Neuronal stem cell (in vitro differentiated cells): ENCODE measurements at regions not wholly inside any gene's neighbourhood (a gene's known extent, or its start where the extent isn't known, plus 50 kb on each side); places are given as distances from the start of the nearest gene placed in this dataset.
"Not testable (repeated sequence)": the region's sequence is repeated elsewhere in the genome, so short reads cannot be mapped to it uniquely, and the experiment has no call there.

ENCODE experiments used
- DNase-seq: peaks from one replicate; pipeline ENCODE4 v3.0.0-alpha.2; 2013; ENCODE audit warnings: low spot score
- H2AFZ ChIP-seq: one replicate; pipeline ENCODE4 v1.6.1; 2013; ENCODE audit warnings: mild to moderate bottlenecking, low read length, inconsistent platforms
- H2AK5ac ChIP-seq: 2 replicates; pipeline ENCODE4 v1.6.1; 2013; ENCODE audit warnings: low read depth, mild to moderate bottlenecking, inconsistent platforms, low read length, moderate library complexity, mixed read lengths
- H2BK120ac ChIP-seq: 2 replicates; pipeline ENCODE4 v1.6.1; 2013; ENCODE audit warnings: low read depth, mild to moderate bottlenecking, inconsistent platforms, low read length, moderate library complexity, mixed read lengths
- H2BK12ac ChIP-seq: one replicate; pipeline ENCODE4 v1.6.1; 2013; ENCODE audit warnings: low read length, inconsistent platforms
- H2BK15ac ChIP-seq: 2 replicates; pipeline ENCODE4 v1.6.1; 2013; ENCODE audit warnings: mild to moderate bottlenecking, low read length, inconsistent platforms, mixed read lengths
- H2BK5ac ChIP-seq: one replicate; pipeline ENCODE4 v1.6.1; 2013; ENCODE audit warnings: inconsistent platforms, mild to moderate bottlenecking, low read length, moderate library complexity
- H3K14ac ChIP-seq: one replicate; pipeline ENCODE4 v1.6.1; 2013; ENCODE audit warnings: low read length, inconsistent platforms
- H3K18ac ChIP-seq: 2 replicates; pipeline ENCODE4 v1.6.1; 2013; ENCODE audit warnings: low read length, inconsistent platforms
- H3K23ac ChIP-seq: 2 replicates; pipeline ENCODE4 v1.6.1; 2013; ENCODE audit warnings: low read depth, mild to moderate bottlenecking, mixed read lengths, low read length, inconsistent platforms; ENCODE audit not compliant: poor library complexity
- H3K27ac ChIP-seq: replicated peaks from 3 replicates; pipeline ENCODE4 v1.5.1; 2013; ENCODE audit warnings: low read length, inconsistent platforms
- H3K27me3 ChIP-seq, 3 experiments: 2 replicates each; pipeline ENCODE4 v1.6.1; 2013; ENCODE audit warnings: low read length in 3 of 3, mild to moderate bottlenecking in 2 of 3, inconsistent platforms in 1 of 3, low read depth in 1 of 3, mixed read lengths in 1 of 3, moderate library complexity in 1 of 3; ENCODE audit not compliant: control insufficient read depth in 3 of 3, insufficient read depth in 3 of 3
- H3K36me3 ChIP-seq, 2 donors: replicated peaks in 1 of 2; 2 replicates each; pipeline ENCODE4 v1.6.1; 2013; ENCODE audit warnings: low read length in 2 of 2; ENCODE audit not compliant: control insufficient read depth in 2 of 2, insufficient read depth in 2 of 2
- H3K4ac ChIP-seq: 2 replicates; pipeline ENCODE4 v1.6.1; 2013; ENCODE audit warnings: inconsistent platforms, mild to moderate bottlenecking, low read length, moderate library complexity
- H3K4me1 ChIP-seq, 2 donors: 1 replicate in 1 of 2; 2 replicates in 1 of 2; pipeline ENCODE4 v1.6.1; 2013; ENCODE audit warnings: low read length in 2 of 2, low read depth in 1 of 2; ENCODE audit not compliant: control insufficient read depth in 2 of 2, insufficient read depth in 1 of 2
- H3K4me2 ChIP-seq: one replicate; pipeline ENCODE4 v1.6.1; 2013; ENCODE audit warnings: mild to moderate bottlenecking, low read length, inconsistent platforms; ENCODE audit not compliant: insufficient read depth, poor library complexity, severe bottlenecking
- H3K4me3 ChIP-seq, 2 donors: 2 replicates each; pipeline ENCODE4 v1.5.1; 2013; ENCODE audit warnings: low read length in 2 of 2, mild to moderate bottlenecking in 2 of 2, inconsistent platforms in 1 of 2, moderate library complexity in 1 of 2
- H3K79me1 ChIP-seq: one replicate; pipeline ENCODE4 v1.6.1; 2013; ENCODE audit warnings: low read depth, mild to moderate bottlenecking, inconsistent platforms, low read length, moderate library complexity
- H3K9ac ChIP-seq: one replicate; pipeline ENCODE4 v1.6.1; 2013; ENCODE audit warnings: mild to moderate bottlenecking, low read depth, low read length, inconsistent platforms; ENCODE audit not compliant: poor library complexity
- H3K9me3 ChIP-seq, 2 donors: replicated peaks in 1 of 2; 2 replicates each; pipeline versions ENCODE3 to v1.6.1; 2013; ENCODE audit warnings: low read length in 2 of 2, mild to moderate bottlenecking in 2 of 2, inconsistent platforms in 1 of 2, low read depth in 1 of 2, mixed read lengths in 1 of 2, moderate library complexity in 1 of 2; ENCODE audit not compliant: control insufficient read depth in 2 of 2, insufficient read depth in 1 of 2
- H4K8ac ChIP-seq: one replicate; pipeline ENCODE4 v1.6.1; 2013; ENCODE audit warnings: low read depth, mild to moderate bottlenecking, inconsistent platforms, low read length, moderate library complexity
- H4K91ac ChIP-seq: one replicate; pipeline ENCODE4 v1.6.1; 2013; ENCODE audit warnings: low read length, low read depth, mild to moderate bottlenecking, inconsistent platforms; ENCODE audit not compliant: poor library complexity
- WGBS, 2 donors: extraction: QIAGEN DNeasy Blood & Tissue Kit; methylation state at CpG; one replicate each; pipeline ENCODE4 v1.1.7; 2013; ENCODE audit warnings: missing lambda C conversion rate in 2 of 2, mixed read lengths in 1 of 2; ENCODE audit not compliant: insufficient read length in 2 of 2, insufficient replicate concordance in 1 of 2; ENCODE audit errors: extremely low coverage in 2 of 2; 5-methylcytosine and 5-hydroxymethylcytosine counted together

DNA sequence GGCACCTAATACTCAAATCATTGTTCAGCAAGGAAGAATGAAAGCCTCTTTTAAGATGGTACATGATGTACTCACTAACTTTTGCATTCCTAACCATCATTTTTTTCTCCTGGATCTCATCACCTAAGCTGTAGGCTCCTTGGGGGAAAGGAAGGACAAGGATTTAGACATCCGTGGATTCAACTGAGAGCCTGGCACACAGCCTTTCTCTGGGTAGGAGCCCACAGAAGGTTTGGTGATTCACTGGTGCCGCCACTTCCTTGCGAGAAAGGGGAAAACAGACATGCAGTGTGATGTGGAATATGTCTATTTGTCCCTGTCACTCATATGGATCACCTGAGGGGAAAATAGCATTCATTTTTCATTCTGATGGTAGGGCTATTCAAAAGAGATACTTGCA, 147.3 kb downstream of the PCDH7 start:
- WGBS, 2 donors: no CpG with 5 or more reads among the region's 3 CpGs
- Histone ChIP-seq H2BK5ac (no peak overlapping the region), H3K14ac (no peak overlapping the region), H2AK5ac (no peak overlapping the region), H2BK12ac (no peak overlapping the region), H3K79me1 (no peaks in the 10 kb centered on the region), H2BK120ac (no peak overlapping the region), H2BK15ac (no peak overlapping the region), H2AFZ (no peak overlapping the region), H3K9me3 (no peaks in the 10 kb centered on the region), H3K4ac (no peak overlapping the region), H3K18ac (no peak overlapping the region), H3K4me1 (peaks cover 0 to 4% of the 10 kb centered on the region in 2 donors), H4K8ac (no peak overlapping the region), H3K36me3 (no peaks in the 10 kb centered on the region), H3K27me3 (no peaks in the 10 kb centered on the region), H4K91ac (no peak overlapping the region), H3K4me2 (no peak overlapping the region), H3K4me3 (no peak overlapping the region), H3K23ac (no peak overlapping the region), H3K9ac (no peak overlapping the region), H3K27ac (no peak overlapping the region)
- no peak for DNase-seq

GRCh38 chr4:30868111-30868895, 148.1 kb downstream of the PCDH7 start:
- Histone ChIP-seq H4K8ac (no peak overlapping the region), H3K27me3 (no peaks in the 10 kb centered on the region), H2AK5ac (no peak overlapping the region), H3K27ac (no peak overlapping the region), H3K4me1 (peaks cover 0 to 4% of the 10 kb centered on the region in 2 donors), H2BK15ac (no peak overlapping the region), H3K79me1 (no peaks in the 10 kb centered on the region), H4K91ac (no peak overlapping the region), H3K4me2 (no peak overlapping the region), H2BK12ac (no peak overlapping the region), H2BK120ac (no peak overlapping the region), H3K4ac (no peak overlapping the region), H3K23ac (no peak overlapping the region), H3K36me3 (no peaks in the 10 kb centered on the region), H3K9me3 (no peaks in the 10 kb centered on the region), H2AFZ (no peak overlapping the region), H2BK5ac (no peak overlapping the region), H3K18ac (no peak overlapping the region), H3K14ac (no peak overlapping the region), H3K9ac (no peak overlapping the region), H3K4me3 (no peak overlapping the region)
- WGBS, 2 donors: no CpG with 5 or more reads among the region's 5 CpGs
- DNase-seq: no peak

DNA sequence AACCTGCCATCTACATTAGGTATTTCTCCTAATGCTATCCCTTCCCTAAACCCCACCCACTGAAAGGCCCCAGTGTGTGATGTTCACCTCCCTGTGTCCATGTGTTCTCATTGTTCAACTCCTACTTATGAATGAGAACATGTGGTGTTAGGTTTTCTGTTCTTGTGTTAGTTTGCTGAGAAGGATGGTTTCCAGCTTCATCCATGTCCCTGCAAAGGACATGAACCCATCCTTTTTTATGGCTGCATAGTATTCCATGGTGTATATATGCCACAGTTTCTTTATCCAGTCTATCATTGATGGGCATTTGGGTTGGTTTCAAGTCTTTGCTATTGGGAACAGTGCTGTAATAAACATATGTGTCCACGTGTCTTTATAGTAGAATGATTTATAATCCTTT, 149.2 kb downstream of the PCDH7 start:
- not testable (repeated sequence) for H3K4me3 ChIP-seq, H3K23ac ChIP-seq, H2BK120ac ChIP-seq, H3K36me3 ChIP-seq, H3K27me3 ChIP-seq, H2BK12ac ChIP-seq, H3K9me3 ChIP-seq, DNase-seq, H2AK5ac ChIP-seq, H3K9ac ChIP-seq, H3K27ac ChIP-seq, H2BK5ac ChIP-seq, H3K4me2 ChIP-seq, H4K8ac ChIP-seq, H3K4ac ChIP-seq, H3K4me1 ChIP-seq, H3K79me1 ChIP-seq, H2BK15ac ChIP-seq, H3K14ac ChIP-seq, H2AFZ ChIP-seq, H3K18ac ChIP-seq, H4K91ac ChIP-seq
- WGBS, 2 donors: no CpG with 5 or more reads among the region's 1 CpG

DNA sequence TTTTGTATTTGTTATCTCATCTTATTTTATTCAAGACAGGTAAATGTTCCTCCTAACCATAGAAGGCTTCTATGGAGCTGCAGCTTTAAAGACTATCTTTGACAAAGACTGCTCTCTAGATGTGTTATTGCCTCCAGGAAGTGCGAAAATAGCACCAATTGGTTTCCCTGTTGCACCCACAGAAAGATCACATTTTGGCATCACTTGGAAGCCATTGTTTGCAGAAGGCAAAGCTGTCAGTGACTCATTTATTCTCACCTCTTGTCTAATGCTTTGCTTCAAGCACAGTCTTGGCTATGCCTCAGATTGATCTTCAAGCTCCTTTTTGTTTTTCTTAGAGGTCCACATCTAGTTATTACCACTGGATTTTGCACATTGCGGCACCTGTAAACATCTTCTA, 150.3 kb downstream of the PCDH7 start:
- H3K18ac ChIP-seq: no peak overlapping the region
- H3K9ac ChIP-seq: no peak overlapping the region
- H4K91ac ChIP-seq: no peak overlapping the region
- H2AFZ ChIP-seq: no peak overlapping the region
- no peaks in the 10 kb centered on the region for H3K27me3 ChIP-seq
- no peak overlapping the region for H3K23ac ChIP-seq
- no peaks in the 10 kb centered on the region for H3K79me1 ChIP-seq
- no peak overlapping the region for H3K4ac ChIP-seq
- H4K8ac ChIP-seq: no peak overlapping the region
- no peak overlapping the region for H2BK120ac ChIP-seq
- no peak overlapping the region for H3K14ac ChIP-seq
- H3K4me3 ChIP-seq: no peak overlapping the region
- DNase-seq: no peak
- WGBS, 2 donors: no CpG with 5 or more reads among the region's 2 CpGs
- H2BK15ac ChIP-seq: no peak overlapping the region
- H3K27ac ChIP-seq: no peak overlapping the region
- no peak overlapping the region for H2AK5ac ChIP-seq
- H3K4me1 ChIP-seq: peaks cover 0 to 4% of the 10 kb centered on the region in 2 donors
- no peak overlapping the region for H3K4me2 ChIP-seq
- no peaks in the 10 kb centered on the region for H3K36me3 ChIP-seq
- no peak overlapping the region for H2BK5ac ChIP-seq
- H3K9me3 ChIP-seq: no peaks in the 10 kb centered on the region
- H2BK12ac ChIP-seq: no peak overlapping the region
